Thymus (tissue), 11 donors: ENCODE measurements at regions not wholly inside any gene's neighbourhood (a gene's known extent, or its start where the extent isn't known, plus 50 kb on each side); places are given as distances from the start of the nearest gene placed in this dataset.

Experiments
- DNase-seq, 9 donors: peaks; one replicate each; pipeline ENCODE4 v3.0.0-alpha.2; 2013; ENCODE audit warnings: low spot score in 9 of 9, low read depth in 6 of 9, missing footprints in 1 of 9
- H3K27ac ChIP-seq, 2 donors: one replicate each; pipeline ENCODE4 v1.5.1; 2013; ENCODE audit warnings: control low read depth in 1 of 2, low read depth in 1 of 2, low read length in 1 of 2, mild to moderate bottlenecking in 1 of 2, moderate library complexity in 1 of 2
- H3K27me3 ChIP-seq, 2 donors: one replicate each; pipeline ENCODE4 v1.5.1; 2013; ENCODE audit warnings: low read length in 1 of 2; ENCODE audit not compliant: control insufficient read depth in 2 of 2, insufficient read depth in 1 of 2
- H3K36me3 ChIP-seq, 2 donors: one replicate each; pipeline ENCODE4 v1.5.1; 2013; ENCODE audit warnings: low read length in 1 of 2, mild to moderate bottlenecking in 1 of 2, moderate library complexity in 1 of 2; ENCODE audit not compliant: control insufficient read depth in 2 of 2, insufficient read depth in 2 of 2
- H3K4me1 ChIP-seq, 2 donors: one replicate each; pipeline ENCODE4 v1.5.1; 2013; ENCODE audit warnings: low read length in 2 of 2; ENCODE audit not compliant: control insufficient read depth in 2 of 2, insufficient read depth in 2 of 2
- H3K4me3 ChIP-seq, 2 donors: one replicate each; pipeline ENCODE4 v1.5.1; 2013; ENCODE audit warnings: low read length in 2 of 2, control low read depth in 1 of 2, mild to moderate bottlenecking in 1 of 2
- H3K9me3 ChIP-seq, 2 donors: one replicate each; pipeline ENCODE4 v1.5.1; 2013; ENCODE audit warnings: low read length in 1 of 2, mild to moderate bottlenecking in 1 of 2; ENCODE audit not compliant: control insufficient read depth in 2 of 2, insufficient read depth in 1 of 2
- WGBS: extraction: QIAGEN DNeasy Blood & Tissue Kit; methylation state at CpG from one replicate; pipeline ENCODE4 v1.1.7; 2013; 5-methylcytosine and 5-hydroxymethylcytosine counted together
- donor health status: healthy.

DNA sequence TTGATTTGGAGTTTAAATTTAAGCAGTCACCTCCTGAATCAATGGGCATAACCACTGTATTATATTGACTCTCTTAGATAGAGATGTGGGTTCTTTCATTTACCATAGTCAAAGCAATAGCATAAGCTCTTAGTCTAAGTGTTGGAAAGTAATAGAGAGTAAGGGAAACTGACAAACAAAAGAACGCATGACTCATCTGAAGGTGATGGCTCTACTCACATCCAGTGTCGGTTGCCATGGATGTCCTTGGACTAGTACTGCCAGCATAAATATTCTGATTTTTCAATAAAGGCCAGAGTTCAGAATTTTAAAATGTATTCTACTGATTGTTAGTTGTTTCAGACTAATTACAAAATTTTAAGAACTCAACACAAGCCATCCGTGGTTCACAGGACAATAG lies 444.9 kb upstream of the DDI1 start:
- Histone ChIP-seq H3K36me3 (no peaks in the 10 kb centered on the region), H3K27me3 (no peaks in the 10 kb centered on the region), H3K9me3 (no peaks in the 10 kb centered on the region), H3K4me1 (no peaks in the 10 kb centered on the region), H3K27ac (no peak overlapping the region), H3K4me3 (no peak overlapping the region)
- DNase-seq = no peak
- WGBS = 83% methylated on average over 3 of the region's 3 CpGs

DNA sequence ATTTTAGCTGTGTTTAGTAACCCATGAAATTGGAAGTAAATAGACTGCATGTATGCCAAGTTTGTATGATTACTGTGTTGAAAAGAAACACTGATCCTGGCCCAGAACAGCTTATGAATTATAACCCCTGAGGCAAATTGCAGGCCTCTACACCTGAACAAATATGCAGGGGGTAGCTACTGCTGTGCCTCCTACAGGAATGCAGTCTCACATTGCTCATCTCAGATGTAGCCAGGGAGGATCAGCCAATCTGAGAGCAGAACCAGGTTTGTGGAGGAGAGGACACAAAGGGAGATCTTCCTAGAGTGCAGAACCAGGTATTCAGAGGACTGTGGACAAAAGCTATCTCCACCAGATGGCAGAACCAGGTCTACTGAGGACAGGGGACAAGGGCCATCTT lies 442.2 kb upstream of the DDI1 start:
- Histone ChIP-seq H3K4me1 (no peaks in the 10 kb centered on the region), H3K4me3 (no peak overlapping the region), H3K36me3 (no peaks in the 10 kb centered on the region), H3K27ac (no peak overlapping the region), H3K27me3 (no peaks in the 10 kb centered on the region), H3K9me3 (no peaks in the 10 kb centered on the region)
- no peak for DNase-seq

DNA sequence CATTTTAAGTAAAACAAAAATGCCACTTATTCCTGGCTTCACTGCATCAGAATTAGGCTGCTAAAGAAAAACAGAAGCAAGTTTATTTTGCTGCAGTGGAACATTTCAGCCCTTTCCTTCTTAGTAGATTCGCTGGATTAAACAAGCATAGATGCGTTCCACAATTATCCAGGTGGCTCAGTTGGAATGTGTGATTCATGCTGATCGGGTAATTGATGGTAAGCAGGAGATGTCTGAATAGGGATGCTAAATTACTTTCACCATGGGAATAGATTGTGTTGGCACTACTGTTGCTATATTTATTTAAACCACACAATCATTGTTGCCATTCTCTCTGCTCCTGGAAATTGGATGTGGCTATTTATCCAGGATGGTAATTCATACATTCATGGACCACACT lies 440.1 kb upstream of the DDI1 start:
- 95% methylated on average over 3 of the region's 3 CpGs for WGBS
- H3K9me3 ChIP-seq = no peaks in the 10 kb centered on the region
- H3K36me3 ChIP-seq = no peaks in the 10 kb centered on the region
- no peak for DNase-seq
- no peak overlapping the region for H3K27ac ChIP-seq
- H3K4me1 ChIP-seq = no peaks in the 10 kb centered on the region
- no peak overlapping the region for H3K4me3 ChIP-seq
- H3K27me3 ChIP-seq = no peaks in the 10 kb centered on the region

GRCh38 chr11:103601225-103601846 lies 435.1 kb upstream of the DDI1 start:
- 64% methylated on average over 3 of the region's 3 CpGs for WGBS
- DNase-seq = peak in 6 of 9 donors; percentile 2 to 31 (median 9)
- Histone ChIP-seq H3K27me3 (no peaks in the 10 kb centered on the region), H3K4me1 (no peaks in the 10 kb centered on the region), H3K27ac (no peak overlapping the region), H3K36me3 (no peaks in the 10 kb centered on the region), H3K9me3 (no peaks in the 10 kb centered on the region), H3K4me3 (no peak overlapping the region)

GRCh38 chr11:103602840-103603239 lies 433.6 kb upstream of the DDI1 start:
- Histone ChIP-seq H3K4me3 (no peak overlapping the region), H3K9me3 (no peaks in the 10 kb centered on the region), H3K27ac (no peak overlapping the region), H3K4me1 (no peaks in the 10 kb centered on the region), H3K27me3 (no peaks in the 10 kb centered on the region), H3K36me3 (no peaks in the 10 kb centered on the region)
- no peak for DNase-seq

DNA sequence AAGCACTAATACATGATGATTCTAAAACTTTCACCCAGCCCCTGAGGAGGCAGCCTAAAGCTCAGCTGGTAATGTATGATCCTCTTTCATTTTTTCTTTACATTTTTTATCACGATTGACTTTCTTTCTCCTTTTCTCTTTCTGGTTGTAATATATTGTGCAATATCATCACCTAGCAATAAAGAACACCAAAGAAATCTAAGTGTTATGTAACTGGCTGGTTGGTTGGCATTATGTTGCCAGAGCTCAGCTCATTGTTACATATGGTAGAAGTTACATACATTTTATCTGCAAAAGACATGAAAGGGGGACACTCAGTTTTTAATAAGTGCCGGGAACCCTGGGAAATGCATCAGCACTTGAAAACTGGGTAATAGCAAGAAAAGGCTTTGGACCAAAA lies 432.1 kb upstream of the DDI1 start:
- Histone ChIP-seq H3K27me3 (no peaks in the 10 kb centered on the region), H3K4me3 (no peak overlapping the region), H3K4me1 (no peaks in the 10 kb centered on the region), H3K36me3 (no peaks in the 10 kb centered on the region), H3K9me3 (no peaks in the 10 kb centered on the region), H3K27ac (no peak overlapping the region)
- 90% methylated on average over 2 of the region's 2 CpGs for WGBS
- no peak for DNase-seq

DNA sequence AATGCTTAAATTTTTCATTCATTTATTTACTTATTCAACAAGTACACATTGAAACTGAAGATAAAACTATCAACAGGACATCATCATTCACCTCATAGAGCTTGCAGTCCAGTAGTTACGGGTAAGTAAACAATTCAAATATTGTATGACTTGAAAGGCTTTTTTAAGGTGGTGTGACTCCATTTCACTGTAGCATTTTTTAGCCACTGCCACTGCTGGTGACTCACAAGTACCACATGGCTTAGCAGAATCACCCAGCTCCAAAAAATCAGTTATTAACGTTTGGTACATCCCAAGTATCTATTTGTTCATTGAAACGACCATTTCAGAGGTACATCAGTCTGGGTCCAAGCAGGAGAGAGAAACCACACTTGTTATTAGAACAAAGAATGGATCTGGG lies 427.9 kb upstream of the DDI1 start:
- no peaks in the 10 kb centered on the region for H3K9me3 ChIP-seq
- no peak for DNase-seq
- no peaks in the 10 kb centered on the region for H3K36me3 ChIP-seq
- no peaks in the 10 kb centered on the region for H3K4me1 ChIP-seq
- H3K27me3 ChIP-seq = no peaks in the 10 kb centered on the region
- 82% methylated on average over 3 of the region's 3 CpGs for WGBS
- H3K4me3 ChIP-seq = no peak overlapping the region
- no peak overlapping the region for H3K27ac ChIP-seq

GRCh38 chr11:103609117-103610066 lies 427.0 kb upstream of the DDI1 start:
- no peaks in the 10 kb centered on the region for H3K4me1 ChIP-seq
- no peak for DNase-seq
- no peak overlapping the region for H3K27ac ChIP-seq
- no peaks in the 10 kb centered on the region for H3K36me3 ChIP-seq
- no peak overlapping the region for H3K4me3 ChIP-seq
- WGBS = 47% methylated on average over 2 of the region's 2 CpGs
- no peaks in the 10 kb centered on the region for H3K9me3 ChIP-seq
- H3K27me3 ChIP-seq = no peaks in the 10 kb centered on the region

- Histone ChIP-seq H3K9me3 (no peaks in the 10 kb centered on the region), H3K36me3 (no peaks in the 10 kb centered on the region), H3K4me3 (no peak overlapping the region), H3K27ac (no peak overlapping the region), H3K4me1 (no peaks in the 10 kb centered on the region), H3K27me3 (no peaks in the 10 kb centered on the region)
- DNase-seq = no peak
These were observed 426.0 kb upstream of the DDI1 start for GRCh38 chr11:103610435-103610834.
